GM19023 (cell line): ENCODE measurements at regions not wholly inside any gene's neighbourhood (a gene's known extent, or its start where the extent isn't known, plus 50 kb on each side); places are given as distances from the start of the nearest gene placed in this dataset.

Experiments
- ATAC-seq: cut with Tn5 transposase; IDR thresholded peaks from one replicate; pipeline ENCODE4 v1.9.1; 2021; ENCODE audit warnings: mild to moderate bottlenecking, moderate library complexity; ENCODE audit not compliant: unreplicated experiment

DNA sequence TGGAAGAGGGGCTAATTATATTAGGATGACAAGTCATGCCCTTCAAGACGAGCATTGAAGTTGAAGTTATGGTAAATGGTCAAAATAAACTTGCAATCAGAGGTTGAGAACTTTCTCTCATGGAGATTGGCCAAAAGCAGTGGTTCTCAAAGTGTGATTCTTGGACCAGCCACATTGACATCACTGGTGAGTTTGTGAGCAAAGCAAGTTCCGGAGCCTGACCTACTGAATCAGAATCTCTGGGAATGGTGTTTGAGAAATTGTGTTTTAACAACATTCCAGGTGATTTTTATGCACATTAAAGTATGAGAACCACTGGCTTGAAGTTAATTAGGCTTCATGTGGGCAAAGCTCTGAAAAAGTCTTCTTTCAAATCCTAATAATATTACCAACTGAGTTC lies 403.5 kb downstream of the ZSWIM6 start:
- no peak for ATAC-seq

DNA sequence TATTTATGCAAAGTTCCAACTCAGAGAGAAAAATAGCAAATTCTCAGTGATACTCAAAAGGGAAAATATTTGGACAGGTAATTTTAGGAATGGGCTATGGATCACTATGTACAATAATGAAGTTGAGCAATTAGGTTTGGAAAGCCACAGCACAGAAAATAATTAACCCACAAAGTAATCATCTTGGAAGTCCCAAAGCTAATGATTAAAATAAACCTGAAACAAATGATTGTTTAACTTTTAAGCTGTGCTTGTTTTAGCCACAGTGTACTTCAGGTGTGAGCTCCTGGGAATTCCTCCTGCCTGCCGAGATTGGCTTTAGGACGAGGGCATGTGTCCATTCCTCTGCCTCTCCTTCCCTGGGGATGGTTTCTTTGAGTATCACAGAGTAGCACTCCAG lies 403.9 kb downstream of the ZSWIM6 start:
- no peak for ATAC-seq

DNA sequence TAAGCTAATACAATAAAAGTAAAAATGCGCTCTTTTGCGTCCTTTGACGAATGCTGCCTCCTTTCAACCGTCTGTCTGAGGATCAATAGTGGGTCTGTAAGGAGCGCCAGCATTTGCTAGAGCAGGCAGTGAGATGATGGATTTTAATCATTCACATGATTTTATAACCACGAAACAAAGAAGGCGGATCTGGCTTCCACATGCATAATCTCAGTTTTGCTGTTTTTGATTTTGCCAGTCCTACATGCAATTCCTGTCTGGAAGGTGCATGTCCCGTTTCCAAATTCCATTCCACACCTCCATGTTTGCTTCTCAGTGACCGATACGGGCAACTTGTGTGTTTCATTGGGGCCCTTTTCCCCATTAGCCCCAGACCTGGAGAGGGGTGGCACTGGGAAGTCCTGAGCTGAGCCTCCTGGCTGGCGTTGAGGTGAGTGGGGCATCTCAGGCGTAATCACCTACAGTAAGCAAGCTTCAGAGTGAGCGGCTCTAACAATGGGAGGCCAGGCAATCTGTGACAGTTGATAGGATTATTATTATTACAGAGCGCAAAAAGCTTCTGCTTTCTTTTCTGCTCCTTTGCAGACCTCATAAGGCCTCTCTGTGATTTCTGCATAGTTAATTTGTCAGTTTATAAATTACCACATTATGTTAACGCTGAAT lies 405.4 kb downstream of the ZSWIM6 start:
- no peak for ATAC-seq

DNA sequence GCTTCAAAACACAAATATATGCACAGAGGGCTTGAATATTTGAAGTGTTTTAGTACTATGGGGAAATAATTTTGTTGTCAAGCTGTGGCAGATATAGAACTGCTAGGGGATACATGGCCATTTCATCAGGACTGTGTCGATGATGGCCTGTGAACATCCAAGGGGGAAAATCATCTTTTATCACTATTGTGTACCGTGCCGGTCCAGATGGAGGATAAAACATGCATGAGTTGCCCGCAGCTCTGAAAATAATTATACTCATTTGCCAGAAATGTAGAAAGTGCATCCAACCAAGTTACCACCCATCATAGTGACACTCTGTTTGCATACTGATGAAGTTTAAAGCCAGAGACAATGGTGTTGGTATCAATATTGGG lies 405.9 kb downstream of the ZSWIM6 start:
- no peak for ATAC-seq

DNA sequence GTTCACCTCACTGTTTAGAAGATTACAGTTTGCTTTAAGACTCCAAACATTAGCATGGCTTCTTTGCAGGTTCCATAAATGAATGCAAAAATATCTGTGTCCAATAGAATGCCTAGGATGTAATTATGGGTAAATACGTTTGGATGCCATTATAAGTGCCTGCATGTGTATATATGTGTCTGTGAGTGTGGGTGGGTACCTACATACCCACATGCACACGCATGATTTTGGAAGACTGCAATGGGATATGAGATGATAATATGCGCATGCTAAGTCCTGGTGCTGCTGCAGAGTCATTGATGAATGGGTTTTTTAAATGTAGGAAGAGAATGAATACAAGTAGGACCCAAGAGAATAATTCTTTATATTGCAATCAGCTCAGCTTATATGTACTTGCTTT lies 406.4 kb downstream of the ZSWIM6 start:
- ATAC-seq: no peak

DNA sequence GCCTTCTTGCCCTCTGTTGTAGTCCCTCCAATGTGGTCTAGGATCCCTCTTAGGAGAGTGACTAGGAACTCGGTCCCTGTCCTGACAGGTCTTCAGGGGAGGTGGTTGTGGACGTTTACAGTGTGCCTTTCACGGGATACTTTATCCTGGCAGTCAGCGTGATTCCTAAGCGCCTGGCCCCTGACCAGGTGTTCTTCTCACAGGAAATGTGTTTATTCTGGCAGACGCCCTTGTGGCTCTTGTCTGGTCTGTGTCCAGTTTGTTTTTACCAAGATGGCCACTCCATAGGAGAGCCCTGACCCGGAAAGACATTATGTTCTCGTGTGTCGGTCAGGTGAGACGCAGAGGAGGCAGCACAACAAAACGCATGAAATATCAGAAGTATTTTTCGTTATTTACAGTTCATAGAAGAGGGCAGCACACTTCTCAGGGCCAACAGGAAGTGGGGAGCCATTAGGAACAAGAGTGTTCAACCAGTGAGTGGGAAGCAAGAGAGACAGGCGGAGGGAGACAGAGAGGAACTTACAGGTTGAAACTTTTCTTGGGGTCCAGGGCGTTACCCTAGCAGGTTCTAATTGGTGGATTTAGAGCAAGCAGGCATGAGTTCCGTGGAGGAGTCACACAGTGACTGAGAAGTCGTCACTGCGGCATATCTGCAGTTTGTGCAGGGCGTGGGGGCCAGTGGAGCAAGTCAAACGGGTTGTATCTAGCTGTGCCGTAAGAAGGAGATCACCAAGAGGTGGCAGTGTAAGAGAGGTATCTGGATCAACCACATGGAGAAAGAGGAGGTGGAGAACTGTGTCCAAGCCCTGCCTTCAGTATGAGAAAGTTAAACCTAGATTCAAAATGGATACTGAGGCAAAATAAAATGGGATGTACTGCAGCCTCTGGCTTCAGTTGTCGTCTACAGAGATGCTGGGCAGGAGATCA lies 412.9 kb downstream of the ZSWIM6 start:
- ATAC-seq: no peak

DNA sequence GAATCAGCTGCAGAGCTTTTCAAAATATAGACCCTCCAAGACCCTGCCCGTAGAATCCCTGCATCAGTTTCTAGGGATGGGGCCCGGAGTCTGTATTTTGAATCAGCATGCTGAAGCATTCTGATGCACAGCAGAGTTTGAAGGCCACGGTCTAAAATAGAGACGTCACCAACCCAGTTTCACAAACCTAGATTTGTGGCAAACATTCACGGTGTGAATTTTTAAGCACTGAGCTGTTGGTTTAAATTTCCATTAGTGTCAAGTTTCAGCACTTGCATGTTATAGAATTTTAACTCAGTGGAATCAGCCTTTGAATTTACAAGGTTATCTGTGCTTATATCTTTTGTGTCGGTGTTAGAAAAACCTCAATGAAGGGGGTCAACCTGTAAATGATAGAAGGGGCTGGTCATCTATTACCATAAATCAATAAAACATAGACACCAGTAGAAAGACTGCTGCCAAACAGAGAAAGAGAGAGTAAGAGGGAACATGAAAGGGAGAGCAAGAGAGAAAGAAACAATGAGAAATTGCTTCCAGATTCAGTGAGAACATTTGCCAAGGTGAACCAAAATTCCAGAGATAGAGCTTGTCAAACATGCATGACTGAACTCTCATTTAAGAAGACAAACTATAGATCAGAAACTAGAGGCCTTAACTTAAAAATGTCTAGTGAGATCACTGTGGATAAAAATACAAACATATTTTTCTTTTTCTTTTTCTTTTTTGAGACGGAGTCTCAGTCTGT lies 414.9 kb downstream of the ZSWIM6 start:
- ATAC-seq: no peak

DNA sequence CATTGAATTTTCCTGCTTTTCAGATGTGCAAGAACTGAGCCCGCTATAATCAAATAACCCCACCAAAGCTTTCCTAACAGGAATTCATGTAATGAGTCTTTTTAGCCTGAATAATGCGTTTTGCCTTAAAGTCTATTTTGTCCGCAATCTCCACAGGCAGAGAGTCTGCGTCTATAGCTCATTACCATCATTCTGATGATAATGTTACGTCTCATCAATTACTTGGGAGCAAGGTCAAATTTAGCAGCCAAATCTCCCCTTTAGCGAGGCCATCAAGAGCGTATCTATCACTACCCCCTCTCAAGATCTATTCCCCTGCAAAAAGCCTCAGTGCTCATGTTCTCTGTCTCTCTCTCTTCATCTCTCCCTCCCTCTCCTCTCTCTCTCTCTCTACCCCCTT lies 416.1 kb downstream of the ZSWIM6 start:
- no peak for ATAC-seq

DNA sequence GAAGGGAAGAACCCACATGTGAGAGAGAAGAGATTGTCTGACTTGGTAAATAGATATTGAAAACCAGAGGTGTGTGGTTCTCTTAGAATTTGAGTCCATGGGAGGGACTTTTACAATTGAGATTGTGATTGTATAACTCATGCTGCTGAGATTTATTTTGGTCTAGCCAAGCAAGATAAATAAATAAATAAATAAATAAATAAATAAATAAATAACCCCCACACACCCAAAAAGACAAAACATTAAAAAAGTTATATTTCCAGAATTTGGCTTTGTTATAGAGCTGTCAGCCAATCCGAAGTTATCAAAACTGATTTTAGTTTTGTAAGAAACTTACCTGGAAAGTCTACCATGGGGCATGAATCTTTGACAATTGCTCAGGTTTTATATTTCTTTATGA lies 416.6 kb downstream of the ZSWIM6 start:
- no peak for ATAC-seq

DNA sequence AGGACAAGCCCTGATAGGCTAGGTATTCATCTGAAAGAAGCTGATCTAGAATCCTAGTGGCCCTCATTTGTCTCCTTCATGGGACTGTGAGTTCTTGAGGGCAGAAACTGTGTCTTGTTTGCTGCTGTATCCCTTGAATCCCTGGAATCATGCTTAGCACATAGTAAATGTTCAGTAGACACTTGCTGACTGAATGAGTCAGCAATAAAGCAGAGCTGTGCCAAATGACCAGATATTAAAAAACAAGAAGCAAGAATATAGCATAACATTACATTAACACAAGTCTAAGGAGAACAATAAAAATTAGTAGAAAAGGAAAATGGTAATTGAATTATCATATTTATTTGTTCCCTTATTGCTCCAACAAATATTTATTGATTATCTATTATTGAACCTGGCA lies 420.5 kb downstream of the ZSWIM6 start:
- no peak for ATAC-seq

DNA sequence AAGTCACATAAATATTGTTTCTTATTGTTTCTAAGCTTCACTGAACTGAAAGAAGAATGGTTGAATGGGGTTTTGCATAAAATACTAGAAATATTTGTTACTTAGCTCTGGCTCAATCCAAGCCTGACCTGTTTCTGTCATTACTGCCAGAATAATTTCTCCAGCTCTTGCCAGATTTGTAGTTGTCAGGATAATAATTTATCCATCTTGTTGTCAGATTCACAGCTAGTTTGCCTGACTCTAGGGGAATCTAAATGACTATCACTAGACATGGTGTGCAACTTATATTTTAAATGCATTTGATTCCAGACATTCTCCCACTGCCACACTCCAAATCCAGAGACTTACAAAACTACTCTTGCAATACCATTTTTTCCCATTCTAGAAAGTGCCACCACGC lies 422.7 kb downstream of the ZSWIM6 start:
- no peak for ATAC-seq

DNA sequence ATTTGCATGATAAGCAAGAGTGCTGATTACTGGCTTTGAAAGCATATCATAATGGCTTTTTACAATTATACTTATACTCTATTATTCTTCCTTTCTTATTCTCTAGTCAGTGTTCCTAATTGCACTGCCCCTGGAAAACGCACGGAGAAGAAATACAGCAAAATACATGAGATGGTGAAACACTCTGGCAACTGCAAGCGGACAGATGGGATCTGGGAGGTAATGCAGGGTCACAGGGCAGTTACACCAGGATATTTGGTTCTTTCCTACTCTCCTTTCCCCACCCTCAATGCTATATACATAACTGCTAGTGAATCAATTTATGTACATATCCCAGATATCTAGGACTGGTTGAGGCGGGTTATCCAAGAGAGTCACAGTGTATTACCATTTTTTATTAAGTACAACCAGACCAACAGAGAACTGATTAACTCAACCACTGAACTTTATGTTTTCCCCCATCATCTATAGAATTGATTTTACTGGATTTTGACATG lies 423.7 kb downstream of the ZSWIM6 start:
- ATAC-seq: no peak

DNA sequence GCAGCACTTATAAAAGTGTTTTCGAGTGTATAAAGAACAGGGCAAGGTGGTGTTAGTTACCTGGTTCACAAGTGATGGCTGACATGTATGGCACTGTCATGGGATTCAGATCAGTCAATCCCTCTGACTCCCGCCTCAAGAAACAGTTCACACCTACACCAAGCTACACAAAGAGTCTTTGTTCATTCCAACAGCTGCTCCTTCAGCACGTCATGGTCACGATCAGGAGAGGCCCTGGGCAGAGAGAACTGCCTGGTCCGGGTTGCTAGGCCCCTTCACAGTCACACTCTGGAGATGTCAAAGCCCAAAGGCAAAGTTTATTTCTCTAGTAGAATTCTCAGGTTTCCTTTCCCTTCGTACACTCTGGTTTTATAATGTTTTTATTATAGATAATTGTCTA lies 426.7 kb downstream of the ZSWIM6 start:
- ATAC-seq: no peak

DNA sequence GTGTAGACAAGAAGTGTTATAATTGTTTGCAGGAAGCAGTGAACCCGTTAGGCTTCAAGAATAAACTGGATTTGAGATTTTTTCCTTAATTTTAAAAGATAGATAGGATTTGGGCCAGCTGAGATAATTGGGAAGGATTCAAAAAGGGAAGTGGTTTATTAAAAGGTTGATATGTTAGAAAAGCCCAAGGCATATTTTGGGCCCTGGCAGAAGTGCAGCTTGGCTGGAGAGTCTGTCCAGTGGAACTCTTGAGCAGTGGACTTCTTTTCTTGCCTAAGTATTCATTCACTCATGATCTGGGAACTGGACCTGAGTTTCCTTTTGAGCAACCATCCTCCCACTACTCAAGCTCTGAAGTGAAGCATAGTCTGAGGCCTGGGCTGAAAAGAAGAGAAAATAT lies 433.4 kb downstream of the ZSWIM6 start:
- no peak for ATAC-seq

DNA sequence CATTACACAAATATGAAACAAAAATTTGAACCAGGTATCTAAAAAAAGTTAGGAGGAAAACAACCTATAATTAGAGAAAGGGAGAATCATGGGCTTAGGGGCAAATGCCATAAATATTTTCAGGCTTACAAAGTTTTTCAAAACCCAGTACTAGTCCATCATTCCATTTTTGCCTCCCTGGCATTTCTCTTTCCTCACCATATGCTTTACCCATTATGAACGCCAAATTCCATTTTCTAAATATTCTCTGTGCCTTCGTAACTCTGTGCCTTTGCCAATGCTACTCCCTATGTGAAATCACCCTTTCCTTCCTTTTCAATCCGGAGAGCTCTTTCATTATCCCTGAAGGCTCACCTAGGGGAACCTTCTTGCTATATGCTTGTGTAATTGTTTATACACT lies 434.1 kb downstream of the ZSWIM6 start:
- ATAC-seq: no peak

DNA sequence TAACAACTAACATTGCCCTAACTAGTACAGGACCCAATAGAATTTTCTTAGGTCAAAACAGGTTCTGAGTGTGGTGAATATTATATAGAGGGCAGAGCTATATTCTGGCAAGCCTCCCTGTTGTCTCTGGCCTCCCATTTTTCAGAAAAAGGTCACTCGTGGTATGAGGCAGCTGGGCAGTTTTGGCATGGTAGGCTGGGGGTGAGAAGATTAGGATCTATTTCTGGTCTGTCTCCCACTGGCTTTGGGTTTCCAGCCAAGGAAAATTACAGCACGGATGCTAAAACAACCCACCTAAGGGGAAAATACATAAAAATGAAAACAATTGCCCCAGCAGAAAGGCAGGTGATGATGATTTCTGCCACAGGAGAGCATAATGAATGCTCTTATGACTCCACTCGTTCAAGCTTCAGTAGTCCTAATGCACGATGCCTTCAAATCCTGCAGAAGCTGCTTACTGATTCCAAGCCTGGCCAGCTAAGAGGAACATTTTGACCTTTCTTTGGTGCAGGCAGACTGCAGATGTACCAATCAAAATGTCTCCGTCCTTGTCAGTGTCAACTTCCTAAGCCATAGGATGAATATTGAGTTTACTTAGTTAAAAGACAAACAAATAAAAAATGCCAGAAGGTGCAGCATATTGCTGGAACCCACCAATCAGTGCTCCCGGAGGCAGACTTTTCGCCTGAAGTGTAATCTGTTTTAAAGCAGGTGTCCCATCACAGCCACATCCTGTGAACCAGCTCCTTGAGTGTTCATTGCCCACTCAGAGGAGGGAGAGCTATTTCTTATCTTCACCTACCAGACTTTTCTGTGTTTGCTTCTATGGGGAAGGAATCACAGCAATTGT lies 435.4 kb downstream of the ZSWIM6 start:
- ATAC-seq: no peak

DNA sequence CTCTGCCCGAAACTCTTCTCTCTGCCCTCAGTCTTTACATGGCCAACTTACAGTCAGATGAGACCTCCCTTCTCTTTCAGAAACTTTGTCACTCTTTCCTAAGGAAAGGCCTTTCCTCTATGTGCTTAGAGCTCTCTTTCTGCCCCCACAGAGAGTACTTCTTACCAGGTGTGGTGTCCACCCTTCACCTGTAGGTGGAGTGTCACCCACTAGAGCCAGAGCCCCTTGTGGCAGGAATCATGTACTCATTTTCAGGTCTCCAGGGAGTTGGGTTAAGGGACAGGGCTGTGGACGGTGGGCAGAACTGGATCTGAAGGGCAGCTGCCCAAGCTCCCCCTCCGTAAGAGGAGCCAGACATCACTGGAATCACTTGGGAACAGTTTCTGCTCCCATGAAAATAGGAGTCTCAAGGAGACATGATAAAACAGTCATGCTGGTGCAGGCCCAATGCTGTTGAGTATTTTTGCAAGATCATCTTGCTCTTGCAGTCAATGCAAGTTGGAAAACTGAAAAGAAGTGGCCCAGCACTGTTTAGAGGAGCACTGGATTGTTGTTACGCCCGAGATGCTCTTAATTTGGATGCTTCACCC lies 436.7 kb downstream of the ZSWIM6 start:
- ATAC-seq: peak; percentile 79

DNA sequence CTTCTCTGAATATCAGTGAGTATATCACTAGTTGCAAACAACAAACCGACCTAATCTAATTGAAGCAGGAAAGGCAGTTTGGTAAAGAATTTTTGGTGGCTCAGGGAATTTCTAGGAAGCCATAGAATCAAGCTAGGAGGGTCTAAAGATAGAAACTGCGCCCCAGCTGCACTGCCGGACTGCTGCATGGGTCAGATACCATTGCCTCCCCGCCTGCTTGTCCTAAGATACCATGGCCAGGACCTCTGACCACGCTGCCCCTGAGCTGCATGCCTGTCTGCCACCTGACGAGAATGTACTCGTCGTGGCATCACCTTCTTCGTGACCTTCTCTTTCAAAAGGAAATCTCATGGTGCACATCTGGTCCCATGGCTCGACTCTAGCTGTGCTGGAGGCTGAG lies 439.0 kb downstream of the ZSWIM6 start:
- no peak for ATAC-seq

DNA sequence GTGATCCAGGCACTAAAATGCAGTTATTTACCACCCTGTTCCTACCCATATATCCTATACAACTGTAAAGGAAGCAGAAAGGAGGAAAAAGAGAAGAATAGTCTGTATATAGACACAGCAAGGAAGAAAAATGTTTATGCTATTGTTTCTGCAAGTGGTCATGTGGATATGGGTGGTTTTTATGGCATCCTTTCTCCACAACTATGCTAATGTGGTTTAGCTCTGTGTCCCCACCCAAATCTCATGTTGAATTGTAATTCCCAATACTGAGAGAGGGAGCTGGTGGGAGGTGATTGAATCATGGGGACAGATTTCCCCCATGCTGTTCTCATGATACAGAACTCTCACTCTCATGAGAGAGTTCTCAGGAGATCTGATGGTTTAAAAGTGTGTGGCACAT lies 439.8 kb downstream of the ZSWIM6 start:
- no peak for ATAC-seq

DNA sequence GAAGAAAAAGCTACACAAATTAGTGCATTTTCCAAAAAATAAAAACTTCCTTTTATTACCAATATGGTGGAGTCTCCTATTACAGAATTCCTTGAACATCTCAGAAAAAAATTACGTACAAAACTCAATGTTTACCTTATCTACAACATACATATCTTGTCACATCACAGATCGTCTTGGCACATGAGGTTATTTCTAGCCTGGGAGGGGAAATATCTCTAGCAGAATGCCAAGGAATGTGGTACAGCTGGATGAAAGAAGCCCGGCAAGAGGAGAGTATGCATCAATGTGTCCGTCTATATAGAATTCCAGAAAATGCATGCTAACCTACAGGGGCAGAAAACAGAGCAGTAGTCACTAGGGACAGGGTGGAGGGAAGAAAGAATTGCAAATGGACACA lies 443.8 kb downstream of the ZSWIM6 start:
- ATAC-seq: no peak
